ENCODE measurements at regions not wholly inside any gene's neighbourhood (a gene's known extent, or its start where the extent isn't known, plus 50 kb on each side); places are given as distances from the start of the nearest gene placed in this dataset.

- no peak for DNase-seq (ENCODE audit: low read depth)
Measured at GRCh38 chr7:106196460-106197021, 84.4 kb upstream of the SYPL1 start.

DNA sequence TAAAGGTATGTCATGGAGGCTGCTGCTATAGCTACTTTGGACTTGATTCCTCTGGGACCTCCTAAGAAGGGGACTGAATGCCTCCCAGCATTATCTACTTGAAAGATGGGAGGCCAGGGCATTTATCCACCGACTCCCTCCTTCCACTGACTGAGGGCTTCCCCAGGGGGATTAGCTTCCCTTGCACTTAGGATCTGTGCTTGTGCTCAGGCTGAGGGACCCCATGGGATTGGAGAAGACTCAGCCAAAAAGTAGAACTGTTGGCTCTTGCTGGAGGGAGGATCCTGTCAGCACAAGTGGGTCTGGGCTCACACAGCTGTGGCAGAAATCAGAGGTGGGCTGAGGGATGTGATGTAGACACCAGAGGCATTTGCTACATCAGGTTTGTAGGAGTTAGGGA, 81.5 kb upstream of the SYPL1 start:
- DNase-seq (ENCODE audit: low read depth), result no peak

- no peak for DNase-seq (ENCODE audit: low read depth)
Measured at GRCh38 chr7:106190589-106191330, 78.6 kb upstream of the SYPL1 start.

DNA sequence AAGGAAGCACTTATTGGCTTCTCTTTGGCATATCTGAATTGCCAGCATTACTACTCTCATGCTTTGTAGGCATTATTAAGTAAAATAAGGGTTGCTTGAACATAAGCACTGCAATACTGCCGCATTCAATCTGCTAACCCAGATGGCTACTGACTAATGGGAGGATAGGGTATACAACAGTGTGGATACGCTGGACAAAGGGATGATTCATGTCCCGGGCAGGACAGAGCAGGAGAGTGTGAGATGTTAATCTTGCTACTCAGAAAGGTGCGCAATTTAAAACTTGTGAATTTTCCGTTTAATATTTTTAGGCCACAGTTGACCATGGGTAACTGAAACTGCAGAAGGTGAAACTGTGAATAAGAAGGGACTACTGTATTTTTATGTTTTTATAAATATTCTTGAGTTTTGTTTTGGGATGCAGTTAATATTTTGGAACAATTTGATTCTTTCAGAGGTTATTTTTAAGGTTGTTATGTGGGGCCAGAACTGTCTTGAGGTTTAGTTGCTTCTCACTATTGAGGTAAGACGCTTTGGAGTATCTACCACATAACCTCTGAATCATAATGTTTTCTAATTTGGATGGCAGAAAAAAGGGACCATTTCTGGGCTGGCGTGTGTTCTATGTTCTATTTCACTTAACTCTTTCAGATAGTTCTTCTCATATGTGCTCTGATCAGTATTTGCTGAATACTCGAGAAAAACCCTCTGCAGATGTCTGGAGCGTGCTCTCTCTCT, 75.7 kb upstream of the SYPL1 start:
- DNase-seq (ENCODE audit: low read depth), result no peak

DNA sequence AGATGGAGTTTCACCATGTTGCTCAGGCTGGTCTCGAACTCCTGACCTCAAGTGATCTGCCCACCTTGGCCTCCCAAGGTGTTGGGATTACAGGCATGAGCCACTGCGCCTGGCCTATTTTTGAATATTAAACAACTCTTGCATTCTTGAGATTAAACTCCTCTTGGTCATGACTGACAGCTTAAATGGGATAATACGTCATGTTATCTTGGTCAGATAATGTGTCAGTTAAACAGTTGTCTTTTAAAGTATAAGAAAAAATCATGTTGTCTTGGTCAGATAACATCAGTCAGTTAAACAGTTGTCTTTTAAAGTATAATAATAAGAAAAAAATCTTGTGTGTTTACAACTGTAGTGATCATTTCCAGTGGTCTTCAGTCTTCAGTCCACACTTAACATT, 73.6 kb upstream of the SYPL1 start:
- DNase-seq (ENCODE audit: low read depth), result no peak

- DNase-seq (ENCODE audit: low read depth), result no peak
Measured at GRCh38 chr7:106183952-106184351, 71.8 kb upstream of the SYPL1 start.

DNA sequence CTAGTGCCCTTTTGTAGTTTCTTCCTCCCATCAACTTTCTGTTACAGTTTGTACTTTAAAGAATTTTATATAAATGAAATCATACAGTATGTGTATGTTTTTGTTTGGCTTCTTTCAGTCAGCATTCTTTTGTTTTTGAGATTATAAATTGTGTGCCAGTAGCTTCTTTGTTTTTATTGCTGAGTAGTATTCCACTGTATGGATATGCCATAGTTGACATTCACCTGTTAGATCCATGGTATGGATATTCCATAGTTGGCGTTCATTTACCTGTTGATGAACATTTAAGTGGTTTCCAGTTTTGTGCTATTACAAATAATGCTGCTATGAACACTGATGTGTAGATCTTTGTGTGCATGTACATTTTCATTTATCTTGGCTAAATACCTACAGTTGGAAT, 70.8 kb upstream of the SYPL1 start:
- DNase-seq (ENCODE audit: low read depth), result no peak

- no peak for DNase-seq (ENCODE audit: low read depth)
Measured at GRCh38 chr7:106181658-106182265, 69.7 kb upstream of the SYPL1 start.

DNA sequence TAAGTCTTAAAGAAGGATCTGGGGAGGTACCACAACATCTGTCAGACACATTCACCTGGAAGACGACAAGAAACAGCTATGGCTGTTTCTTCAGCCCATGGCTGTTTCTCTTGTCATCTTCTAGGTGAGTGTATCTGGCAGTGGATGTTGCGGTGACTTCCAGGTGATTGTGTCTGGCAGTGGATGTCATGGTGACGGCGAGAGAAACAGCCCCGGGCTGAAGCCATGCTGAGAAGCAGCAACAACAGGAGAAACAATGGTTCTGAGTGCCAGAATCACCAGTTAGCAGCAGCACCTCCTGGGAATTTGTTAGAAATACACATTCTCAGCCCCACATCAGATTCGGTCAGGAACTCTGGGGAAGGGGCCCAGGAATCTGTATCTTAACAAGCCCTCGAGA, 68.6 kb upstream of the SYPL1 start:
- DNase-seq (ENCODE audit: low read depth), result no peak

- no peak for DNase-seq (ENCODE audit: low read depth)
Measured at GRCh38 chr7:106179256-106179655, 67.1 kb upstream of the SYPL1 start.

GRCh38 chr7:106178593-106179134, 66.6 kb upstream of the SYPL1 start:
- DNase-seq (ENCODE audit: low read depth), result peak; percentile 52

- DNase-seq (ENCODE audit: low read depth), result no peak
Measured at GRCh38 chr7:106177738-106178592, 65.9 kb upstream of the SYPL1 start.

DNA sequence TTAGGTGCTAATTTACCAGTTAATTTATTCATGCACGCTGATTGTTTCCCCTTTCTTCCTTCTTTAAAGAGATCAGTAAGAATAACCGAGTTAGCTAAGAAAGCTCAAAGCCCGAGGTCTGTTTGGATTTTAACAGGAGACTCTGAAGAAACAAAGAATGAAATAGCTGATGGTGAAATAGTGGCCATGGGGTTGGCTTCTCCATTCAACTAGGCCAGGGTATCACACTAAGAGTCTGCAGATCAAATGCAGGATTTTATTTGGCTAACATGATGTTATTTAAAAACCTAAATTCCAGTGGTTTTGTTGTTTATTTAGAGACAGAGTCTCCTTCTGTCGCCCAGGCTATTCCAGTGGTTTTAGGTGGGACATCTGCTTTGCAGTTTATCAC, 65.2 kb upstream of the SYPL1 start:
- no peak for DNase-seq (ENCODE audit: low read depth)

DNA sequence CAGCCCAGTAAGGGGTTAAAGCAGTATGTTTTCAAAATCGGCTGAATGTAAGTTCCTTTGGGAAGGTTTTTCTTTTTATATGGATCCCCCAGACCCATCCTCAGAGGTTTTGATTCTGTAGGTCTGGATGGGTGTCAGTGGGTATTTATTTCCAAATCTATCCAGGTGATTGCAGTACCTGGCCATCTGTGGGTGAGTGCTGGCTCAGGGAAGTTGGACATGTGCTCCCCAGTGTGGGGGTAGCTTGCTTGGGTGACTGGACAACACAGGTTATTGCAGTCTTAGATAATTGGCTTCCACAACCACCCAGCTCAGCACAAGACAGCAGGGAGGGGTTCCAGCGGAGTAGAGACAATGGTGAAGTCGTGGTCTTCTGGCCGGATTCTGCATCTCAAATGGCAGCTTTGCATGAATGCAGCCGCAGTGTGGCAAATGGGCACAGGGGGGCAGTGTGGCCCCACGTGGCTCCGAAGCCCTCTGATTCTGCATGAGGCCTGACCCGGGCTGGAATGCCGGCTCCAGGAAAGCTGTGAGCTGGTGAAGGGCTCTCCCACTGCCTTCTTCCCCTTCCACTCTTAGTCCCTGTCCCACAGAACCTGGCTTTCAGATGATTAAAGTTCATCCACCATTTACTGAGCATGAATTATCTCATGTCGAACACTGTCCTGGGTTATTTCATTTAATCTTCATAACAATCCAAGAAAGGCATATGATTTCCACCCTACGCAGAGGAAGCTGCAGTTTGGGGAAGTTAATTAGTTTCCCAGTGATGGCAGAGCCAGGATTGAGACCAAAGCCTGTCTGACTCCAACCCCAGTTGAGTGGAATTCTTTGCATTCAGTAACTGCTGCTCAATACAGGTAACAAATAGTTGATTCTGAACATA, 64.5 kb upstream of the SYPL1 start:
- peak; percentile 61 for DNase-seq (ENCODE audit: low read depth)

GRCh38 chr7:106175507-106175906, 63.4 kb upstream of the SYPL1 start:
- no peak for DNase-seq (ENCODE audit: low read depth)

GRCh38 chr7:106170651-106171050, 58.5 kb upstream of the SYPL1 start:
- DNase-seq (ENCODE audit: low read depth), result no peak

GRCh38 chr7:106169821-106170610, 57.9 kb upstream of the SYPL1 start:
- DNase-seq (ENCODE audit: low read depth), result no peak

GRCh38 chr7:106167439-106168136, 55.5 kb upstream of the SYPL1 start:
- DNase-seq (ENCODE audit: low read depth), result no peak

DNA sequence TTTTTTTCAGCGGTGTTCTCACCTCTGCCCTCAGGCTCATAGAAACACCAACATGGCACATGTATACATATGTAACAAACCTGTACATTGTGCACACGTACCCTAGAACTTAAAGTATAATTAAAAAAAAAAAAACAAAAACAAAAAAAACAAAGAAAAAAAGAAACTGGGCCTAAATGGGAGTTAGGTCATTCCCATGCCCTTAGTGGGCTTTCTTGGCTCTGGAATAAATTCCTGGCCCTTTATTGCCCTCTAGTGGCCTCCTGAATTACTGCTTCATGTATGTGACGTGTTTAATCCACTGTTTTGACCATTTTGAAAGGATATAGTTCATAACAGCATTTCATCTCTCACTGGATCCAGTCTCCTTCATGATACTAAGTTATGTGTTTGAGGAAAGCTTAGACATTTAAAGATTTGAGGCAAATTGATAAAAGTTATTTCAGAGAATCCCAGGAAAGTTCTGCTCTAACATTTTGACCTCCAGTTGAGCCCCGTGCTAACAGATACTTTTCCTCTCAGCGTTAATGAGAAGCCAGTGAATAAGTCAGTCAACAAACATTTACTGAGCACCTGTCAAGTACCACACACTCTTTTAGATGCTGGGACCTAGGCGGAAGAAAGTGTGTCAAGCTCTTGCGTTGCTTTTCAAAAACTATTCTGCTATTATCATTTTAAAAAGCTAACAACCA, 54.7 kb upstream of the SYPL1 start:
- DNase-seq (ENCODE audit: low read depth), result peak; percentile 75

Measured in fibroblast of the conjunctiva (primary cell).